Activated naive CD4-positive, alpha-beta T cell treated with Interleukin-2 at 50 U/mL for 16 hours (primary cell): ENCODE measurements at regions not wholly inside any gene's neighbourhood (a gene's known extent, or its start where the extent isn't known, plus 50 kb on each side); places are given as distances from the start of the nearest gene placed in this dataset.

Experiments
- DNase-seq: peaks from one replicate; pipeline ENCODE4 v3.0.0-alpha.2; 2020

DNA sequence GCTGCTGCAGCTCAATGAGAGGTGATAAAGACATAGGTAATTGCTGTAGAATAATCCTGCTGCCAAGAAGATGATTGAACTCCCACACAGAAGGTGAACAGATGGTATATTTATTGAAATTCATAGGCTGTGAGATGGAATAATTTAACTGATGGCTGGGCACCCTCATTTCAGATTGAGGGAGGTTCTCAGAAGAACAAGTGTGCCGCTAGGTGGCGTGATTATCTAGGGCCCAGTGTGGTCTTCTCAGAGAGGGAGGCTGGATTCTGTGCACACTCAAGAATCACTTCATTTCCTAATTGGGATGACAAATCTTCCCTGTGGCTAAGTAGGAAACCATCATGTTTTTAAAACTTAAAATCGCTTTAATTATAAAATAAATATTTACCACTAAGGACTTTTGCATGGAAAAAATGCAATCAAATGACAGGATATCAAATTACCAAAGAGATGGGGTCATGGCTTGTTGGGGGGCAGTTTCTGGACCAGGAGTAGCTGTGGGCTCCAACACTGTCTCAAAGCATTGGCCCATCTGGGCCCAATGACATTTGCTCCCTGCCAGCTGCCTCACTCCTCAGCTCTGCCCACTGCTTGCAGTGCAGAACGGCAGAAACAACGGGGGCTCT lies 132.3 kb downstream of the SNAPC1 start:
- DNase-seq, result peak; percentile 48

DNA sequence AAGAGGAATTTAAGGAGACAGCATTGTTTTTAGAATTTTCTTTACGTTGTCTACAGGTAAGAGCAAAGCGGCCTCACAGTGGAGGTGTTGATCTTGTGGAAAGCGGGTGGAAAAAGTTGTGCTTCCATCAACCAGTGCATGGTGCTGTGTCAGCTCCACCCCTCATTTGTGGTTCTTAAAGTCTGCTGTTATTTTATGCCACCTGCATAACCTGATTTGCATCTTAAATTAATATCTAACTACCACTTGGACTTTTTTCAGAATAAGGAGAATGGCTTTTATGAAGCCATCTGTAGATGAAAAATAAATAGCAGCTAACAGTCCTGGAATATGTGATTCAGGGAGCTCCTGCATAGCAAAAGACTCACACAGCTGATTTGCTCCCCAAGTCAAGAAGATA lies 135.1 kb downstream of the SNAPC1 start:
- DNase-seq, result no peak

DNA sequence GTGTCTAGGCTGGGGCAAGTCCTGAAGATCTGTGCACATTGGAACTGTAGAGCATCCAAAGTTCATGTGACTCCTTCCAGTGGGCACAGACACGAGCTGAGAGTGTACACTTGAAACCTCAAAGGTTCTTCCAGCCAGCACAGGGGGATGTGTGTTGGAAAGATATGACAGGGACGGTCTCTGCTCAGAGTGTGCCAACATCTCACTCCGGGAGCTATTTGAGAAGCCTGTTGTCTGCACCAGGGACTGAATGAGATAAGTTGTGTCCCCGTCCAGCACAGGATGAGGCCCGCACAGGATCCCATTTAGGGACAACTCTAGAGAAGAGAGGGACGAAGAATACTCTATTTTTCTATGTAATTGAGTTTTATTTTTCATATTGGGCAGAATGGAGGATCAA lies 136.3 kb downstream of the SNAPC1 start:
- DNase-seq, result no peak

DNA sequence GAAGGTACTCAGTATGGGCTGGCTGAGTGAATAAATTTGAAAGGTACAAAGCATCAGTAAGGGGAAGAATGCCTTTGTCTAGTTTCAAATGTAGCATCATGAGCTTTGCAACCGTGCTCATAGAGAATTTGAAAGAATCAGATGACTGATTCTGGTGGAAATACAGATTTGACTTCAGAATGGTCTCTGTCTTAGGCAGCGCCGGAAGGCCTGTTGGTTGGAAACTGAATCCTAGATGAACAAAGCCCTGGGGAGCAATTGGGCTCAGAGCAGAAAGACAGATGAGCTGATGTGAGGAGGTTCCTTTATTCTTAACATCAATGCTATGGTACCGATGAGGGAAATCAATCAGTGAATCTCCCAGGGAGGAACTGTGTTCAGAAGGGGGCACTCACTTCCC lies 137.3 kb downstream of the SNAPC1 start:
- no peak for DNase-seq

DNA sequence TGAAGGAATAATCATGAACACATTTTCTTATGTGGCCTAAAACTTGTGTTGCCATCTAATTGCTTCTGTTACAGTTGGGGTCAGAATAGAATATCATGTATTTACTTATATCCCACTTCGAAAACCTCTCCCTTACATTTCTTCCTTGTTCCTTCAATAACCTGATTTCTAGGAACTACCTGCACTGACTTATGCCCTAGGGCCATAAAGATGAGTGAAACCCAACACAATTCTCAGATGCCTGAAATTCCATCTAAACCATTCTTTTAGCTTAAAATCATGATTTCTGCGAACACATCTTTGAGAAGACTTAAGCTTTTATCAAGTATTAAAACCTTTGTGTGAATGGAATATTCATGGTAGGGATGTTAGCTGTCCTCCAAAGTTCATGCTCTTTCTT lies 142.7 kb downstream of the SNAPC1 start:
- DNase-seq, result no peak

DNA sequence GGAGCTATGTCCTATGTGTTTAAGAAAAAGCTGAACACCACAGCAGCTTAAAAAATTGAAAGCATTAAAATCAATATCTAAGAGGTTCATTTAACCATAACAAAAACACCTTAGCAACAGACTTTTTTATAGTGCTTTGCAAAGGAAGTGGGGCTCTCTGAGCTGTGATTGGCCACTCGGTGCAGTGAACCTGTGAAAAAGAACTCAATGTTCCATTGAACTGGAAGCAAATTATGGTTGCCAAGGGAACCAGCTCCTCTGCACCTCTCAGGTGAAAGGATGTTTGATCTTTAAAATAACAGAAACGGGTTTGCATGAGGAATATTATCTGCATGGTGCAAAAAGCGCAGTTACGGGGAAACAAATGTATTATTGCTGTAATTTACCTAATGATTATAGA lies 149.4 kb downstream of the SNAPC1 start:
- DNase-seq, result no peak

DNA sequence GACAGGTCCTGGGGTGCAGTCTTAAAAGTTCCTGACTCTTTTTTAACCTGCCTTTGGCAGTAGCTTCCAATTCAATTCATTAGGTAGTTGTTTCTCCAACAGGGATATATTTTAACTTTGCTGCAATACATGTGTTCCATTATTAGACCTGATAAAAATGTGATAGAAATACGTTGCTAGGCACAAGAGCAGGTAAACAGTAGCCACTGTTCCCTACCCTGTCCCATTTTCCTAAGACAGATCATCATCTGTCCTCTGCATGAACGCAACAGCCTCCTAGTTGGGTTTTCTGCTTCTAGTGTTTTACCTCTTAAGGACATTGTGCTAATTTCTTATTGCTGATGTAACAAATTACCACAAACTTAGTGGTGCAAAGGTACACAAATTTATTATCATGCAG lies 156.8 kb downstream of the SNAPC1 start:
- no peak for DNase-seq

DNA sequence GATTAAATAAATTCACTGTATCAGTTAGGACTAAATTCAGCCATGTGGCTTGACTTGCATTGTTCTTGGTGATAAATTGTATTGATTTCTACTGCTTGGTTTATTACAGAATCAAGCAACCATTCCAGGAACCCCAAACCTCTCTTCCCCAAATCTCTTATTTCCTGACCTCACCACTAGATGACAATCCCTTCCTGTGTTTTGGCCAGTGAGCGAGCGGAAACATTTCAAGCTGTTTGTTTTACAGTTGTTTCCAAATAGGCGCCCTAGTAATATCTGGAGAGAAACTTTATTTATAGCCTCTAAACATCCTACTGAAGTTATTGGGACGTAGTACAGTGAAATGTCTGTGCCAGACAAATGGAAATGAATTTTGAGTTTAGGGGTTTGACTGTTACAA lies 161.1 kb downstream of the SNAPC1 start:
- no peak for DNase-seq

DNA sequence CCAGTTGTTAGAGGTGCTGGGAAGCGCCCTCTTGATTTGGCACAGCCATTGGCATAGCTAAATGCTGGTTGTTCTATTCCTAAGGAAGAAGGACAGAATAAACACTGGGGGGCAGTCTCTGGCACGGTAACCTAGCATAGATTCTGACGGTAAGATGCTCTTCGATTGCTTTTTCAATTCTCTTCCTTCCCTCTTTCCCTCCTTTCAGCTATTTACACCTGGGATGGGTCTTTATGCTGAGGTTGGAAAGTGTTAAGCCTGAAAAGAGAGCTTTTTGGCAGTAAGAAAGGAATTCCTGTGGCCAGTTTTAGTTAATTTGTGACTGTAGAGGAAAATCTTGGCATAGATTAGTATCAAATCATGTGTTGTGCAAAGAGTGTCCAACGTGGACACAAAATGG lies 162.8 kb downstream of the SNAPC1 start:
- DNase-seq, result no peak

DNA sequence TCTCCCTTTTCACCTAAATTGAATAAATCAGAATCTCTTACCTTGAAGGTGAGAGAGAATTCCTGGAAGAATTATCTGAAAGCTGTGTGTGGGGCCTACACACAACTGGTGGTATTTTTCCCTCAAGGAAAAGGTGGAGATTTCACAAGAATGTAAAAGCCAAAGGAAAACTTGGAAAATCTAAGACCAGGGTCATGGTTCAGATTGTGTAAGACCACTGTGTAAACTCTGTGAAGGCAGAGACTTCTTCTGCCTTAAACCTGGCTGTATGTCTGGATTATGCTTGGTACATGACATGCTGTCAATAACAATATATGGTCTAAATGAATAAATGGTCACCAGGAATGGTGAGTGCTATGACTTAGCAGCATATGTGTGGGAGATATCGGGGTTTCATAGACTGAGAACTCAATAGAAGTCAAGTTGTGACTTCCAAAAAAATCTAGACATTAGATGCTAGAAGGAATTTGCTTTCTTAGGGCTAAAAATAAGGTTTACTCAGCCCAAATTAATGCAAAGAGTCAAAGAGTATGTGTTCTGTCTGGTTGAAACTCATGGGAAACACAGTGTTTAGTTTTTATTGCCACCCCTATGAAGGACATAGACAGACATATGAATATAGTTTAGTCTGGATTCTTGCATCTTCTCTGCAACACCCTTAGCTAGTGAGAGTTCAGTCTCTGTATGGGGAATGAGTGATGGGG lies 163.7 kb downstream of the SNAPC1 start:
- no peak for DNase-seq

DNA sequence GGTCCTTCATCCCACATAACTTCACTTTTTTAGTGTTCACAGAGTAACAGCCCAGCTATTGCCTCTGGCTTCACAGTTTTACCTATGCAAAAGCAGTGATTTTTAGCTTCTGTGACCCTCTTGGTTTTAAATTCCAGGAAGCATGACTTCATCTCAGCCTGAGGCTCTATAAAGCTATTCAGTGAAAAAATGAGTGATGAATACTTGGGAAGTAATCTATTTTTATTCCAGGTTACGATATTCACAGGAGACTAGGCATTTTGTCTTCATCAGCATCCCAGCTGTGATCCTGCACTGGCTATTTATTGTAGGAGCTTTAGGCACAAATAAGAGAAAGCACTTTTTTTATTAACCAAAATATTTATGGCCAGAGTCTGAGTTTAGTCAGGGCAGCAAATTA lies 164.8 kb downstream of the SNAPC1 start:
- no peak for DNase-seq

DNA sequence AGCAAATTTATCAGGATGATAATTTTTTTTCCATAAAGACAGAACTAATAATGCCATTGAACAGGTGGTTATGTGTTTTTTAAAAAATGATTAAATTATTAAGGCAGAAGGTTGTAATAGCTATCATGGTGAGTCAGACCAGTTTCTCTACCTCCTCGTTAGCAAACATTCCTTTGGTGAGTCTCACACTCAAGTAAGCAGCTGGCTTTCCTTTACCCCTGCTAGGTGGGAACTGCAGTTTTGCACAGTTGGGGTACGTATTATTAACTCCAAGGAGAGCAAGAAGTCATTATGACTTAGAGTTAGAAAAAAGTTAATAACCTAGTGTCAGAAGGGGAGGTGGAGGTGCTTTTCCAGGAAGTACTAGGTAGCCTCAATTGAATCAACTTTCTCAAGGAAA lies 165.3 kb downstream of the SNAPC1 start:
- no peak for DNase-seq

DNA sequence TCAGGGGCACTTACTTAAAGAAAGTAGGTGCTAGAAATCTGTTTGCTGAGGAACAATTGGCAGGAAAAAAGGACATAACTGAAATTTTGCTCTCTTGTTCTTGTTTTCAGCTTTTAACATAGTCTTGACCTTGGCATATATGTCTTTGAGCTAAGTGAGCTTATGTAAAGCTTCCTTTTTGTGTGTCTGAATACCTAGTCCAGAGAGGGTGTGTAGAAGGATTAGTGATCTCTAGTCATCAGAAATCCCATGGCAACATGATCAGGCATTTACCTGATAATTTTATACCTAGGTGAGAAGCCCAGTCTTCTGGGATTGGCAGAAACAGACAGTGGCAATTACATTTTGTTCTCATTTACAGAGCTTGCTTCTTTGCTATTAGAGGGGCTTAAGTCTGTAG lies 166.1 kb downstream of the SNAPC1 start:
- no peak for DNase-seq

DNA sequence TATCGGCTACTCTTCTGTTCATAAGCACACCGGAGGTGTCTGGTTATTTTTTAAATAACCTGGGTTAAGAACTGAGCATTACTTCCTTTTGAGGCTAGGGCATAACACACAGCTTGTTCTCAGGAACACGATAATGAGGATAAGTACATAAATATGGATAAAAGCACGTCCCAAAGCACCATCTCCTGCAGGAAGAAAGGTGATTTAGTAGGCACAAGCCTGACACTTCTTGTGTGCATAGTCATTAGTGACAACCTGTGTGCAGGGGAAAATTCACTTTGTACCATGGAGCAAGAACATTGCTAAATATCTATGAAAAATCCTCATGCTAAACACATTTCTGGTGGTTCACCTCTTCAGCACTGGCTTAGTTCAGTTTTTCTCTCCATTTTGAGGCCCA lies 166.5 kb downstream of the SNAPC1 start:
- no peak for DNase-seq

DNA sequence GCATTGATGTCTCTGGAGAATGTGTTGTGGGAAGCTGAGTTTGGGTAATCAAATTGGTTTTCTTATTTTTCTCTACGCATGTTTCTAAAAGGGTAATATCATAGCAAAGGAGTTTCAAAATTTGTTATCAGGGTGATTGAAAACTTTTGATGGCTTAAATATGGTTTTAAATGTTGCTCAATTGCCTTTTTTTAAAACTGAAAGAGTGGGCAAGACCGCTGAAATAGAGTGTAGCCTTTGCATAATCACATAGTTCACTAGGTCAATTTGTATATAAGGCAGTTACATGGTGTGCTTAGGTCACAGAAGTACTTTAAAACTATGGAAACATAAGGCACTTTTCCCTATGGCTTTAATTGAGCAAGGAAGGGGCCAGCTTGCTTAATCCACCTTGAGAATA lies 167.4 kb downstream of the SNAPC1 start:
- no peak for DNase-seq

DNA sequence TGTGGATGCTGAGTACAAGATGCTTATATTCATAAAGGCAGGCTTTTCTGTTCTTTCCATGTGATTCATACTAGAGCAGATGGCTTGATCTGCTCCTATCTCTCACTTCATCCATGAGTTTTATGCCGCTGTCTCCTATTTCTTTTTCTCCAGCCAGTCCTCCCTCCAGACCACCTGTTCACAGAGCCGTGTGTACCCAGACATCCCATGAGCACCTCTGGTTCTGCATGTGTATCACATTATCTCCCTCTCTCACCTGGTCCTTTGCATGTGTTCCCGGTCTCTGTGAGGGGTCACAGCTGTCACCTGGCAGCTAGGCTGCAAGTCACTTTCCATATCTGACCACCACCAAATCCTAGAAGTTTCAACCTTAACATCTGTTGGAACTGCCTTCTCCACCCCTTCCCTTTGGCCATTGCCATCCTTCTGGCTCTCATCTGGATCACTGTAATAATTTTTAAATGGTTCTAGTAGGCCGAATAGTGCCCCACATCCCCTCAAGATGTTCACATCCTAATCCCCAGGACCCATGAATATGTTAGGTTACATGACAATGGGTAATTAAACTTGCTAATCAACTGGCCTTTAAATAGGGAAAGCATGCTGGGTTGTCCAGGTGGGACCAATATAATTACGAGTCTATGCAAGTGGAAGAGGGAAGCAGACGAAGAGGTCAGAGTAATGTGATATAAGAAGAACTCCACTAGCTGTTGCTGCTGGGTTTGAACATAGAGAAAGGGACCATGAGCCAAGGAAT lies 168.1 kb downstream of the SNAPC1 start:
- no peak for DNase-seq

DNA sequence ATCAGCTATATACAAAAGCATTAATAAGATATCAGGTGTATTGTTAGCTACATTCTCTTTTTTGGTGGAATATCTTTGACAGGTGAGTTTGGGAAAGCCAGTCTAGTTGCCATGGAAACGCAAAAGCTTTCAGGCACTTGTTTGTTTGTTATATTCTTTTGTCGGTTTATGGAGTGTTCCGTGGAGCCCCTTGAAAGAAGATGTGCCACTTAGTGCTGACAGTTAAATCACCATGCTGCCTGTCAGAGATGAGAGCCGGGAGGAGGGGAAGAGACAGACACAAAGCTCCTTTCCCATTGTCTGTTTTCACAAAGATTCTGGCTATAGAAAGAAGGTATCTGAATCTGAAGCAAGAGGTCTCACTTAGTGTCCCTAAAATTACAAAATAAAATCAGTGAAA lies 170.8 kb downstream of the SNAPC1 start:
- DNase-seq, result no peak

DNA sequence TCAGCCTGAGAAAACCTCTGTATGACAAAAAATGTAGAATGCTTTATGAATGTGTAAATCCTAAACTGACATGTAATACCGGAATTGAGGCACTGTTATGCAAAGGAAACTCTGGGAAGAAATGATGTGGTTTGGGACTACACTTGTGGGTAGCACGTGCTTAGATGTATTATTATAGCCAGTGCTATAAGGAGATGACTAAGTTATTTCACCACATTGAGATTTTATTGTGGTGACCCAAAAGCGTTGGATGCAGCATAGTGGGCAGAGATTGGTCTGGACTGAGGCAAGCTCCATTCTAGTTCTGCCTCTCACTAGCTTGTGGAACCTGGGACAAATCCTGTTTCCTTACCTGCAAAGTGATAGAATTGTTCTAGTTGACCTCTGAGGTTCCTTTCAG lies 172.2 kb downstream of the SNAPC1 start:
- DNase-seq, result no peak

DNA sequence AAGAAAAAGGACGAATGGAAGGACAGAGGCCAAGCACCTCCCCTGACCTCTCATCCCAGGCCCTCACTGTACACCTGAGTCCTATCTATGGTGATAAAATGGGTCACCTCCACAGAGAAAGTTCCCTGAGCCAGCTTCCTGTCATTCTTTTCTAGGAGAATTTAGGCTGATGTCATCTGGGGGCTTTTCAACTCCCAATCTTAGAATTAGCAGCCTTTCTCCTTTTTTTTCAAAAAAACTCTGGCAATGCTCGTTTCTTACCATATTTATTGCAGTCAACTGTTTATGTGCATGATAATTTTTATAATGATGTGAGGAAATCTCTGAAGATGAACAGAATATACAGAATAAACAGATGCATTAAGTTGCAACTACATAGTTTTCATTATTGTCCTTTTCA lies 177.6 kb downstream of the SNAPC1 start:
- no peak for DNase-seq

DNA sequence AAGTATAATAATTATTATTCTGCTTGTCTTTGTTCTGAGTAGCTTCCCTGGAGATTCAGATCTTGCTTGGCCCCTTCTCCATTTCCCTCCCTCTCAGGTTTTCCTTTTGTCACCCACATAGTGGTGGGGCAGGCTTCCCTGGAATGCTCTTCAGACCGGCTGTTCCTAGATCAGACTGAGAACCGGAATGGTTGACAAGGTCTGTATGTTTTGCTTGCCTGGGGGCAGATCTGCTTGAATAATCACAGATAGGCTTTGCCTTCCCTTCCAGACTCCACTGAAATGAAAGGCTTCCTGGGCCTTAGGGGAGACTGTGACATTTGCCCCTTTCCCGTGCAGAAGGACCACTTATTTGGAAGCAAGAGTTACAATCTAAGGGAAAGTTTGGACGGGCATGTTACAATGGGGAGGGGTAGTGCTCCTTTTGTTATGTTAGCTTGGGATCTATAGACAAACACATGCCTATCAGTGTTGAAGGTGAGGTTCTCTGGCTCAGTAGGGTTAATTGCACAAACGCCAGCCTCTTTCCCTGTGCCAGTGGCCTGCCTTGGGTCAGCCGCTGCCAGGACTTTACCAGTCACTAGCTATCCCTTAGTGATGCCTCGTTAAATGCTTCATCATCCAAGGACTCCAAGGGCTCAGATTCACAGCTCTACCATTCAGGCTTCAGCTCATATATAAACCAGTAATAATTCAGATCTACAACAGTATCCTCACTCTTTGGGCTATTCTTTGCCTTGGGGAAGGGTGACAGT lies 178.6 kb downstream of the SNAPC1 start:
- DNase-seq, result no peak

DNA sequence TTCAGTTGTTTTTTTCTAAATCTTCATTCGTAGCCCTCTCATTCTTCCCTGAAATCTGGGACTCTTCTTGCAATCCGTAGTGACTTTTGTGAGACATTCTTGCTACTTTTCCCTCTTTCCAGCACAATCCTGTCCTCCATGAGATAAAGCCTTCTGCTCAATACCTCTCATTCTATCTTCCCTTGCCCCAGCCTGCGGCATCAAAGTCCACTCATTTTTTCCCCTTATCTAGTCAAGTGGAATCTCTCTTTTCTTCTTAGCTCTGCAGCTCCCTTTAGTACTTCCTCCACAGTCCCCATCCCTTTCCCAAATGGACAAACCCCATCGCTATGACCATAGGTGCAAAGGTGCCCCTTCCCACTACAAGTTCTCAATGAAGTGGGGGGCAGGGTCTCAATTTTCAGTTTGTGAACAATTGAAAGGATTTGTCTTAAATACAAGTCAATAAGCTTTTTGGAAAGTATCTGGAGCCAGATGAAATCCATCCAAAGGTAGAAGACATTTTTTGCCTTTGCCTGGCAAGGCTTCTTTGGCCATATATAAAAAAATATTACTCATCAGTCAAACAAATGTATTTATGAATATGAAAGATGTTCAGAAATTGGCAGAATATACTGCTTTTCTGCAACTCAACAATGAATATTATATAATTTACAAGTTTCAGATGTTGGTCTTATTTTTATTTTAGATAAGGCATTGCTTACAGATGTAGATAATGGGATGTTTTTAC lies 179.4 kb downstream of the SNAPC1 start:
- no peak for DNase-seq

DNA sequence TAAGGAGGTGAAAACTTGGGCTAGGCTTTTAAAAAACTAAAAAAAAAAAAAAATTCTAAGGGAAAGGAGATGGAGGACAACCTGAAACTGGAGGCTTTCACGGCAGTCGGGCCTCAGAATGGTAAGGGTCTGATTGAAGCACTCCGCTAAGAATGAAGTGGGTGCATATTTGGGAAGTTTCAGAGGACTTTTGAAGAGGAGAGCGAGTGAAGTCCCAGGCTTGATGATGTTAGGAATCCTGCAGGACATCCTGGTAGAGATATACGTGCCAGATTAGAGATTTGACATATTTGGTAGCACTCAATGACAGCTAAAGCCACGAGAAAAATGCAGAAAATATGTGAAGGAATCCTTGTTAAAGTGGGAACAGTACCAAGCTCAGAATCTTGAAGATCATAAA lies 186.2 kb downstream of the SNAPC1 start:
- DNase-seq, result no peak

DNA sequence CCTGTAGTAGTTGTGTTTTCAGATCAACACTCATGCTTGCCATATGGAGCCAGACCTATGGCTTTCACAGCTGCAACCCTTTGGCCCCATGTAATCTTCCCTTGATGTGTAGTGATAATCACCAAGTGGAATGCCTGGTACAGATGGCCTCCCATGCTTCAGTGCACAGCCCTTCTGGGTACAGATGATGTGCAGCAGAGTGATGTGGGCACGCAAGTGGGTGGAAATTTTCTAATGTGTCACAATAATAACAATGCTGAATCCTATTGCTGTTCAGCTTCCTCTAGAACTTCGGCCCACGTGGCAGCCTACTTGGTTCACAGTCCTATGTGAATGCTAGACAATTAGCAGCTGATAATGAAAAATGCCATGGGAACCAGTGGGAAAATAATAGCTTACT lies 188.1 kb downstream of the SNAPC1 start:
- DNase-seq, result no peak
